OCI-LY3 (cell line): ENCODE measurements at regions not wholly inside any gene's neighbourhood (a gene's known extent, or its start where the extent isn't known, plus 50 kb on each side); places are given as distances from the start of the nearest gene placed in this dataset.

Experiments
- H2AFZ ChIP-seq: fragments of 200-600, 300-600 bp; shearing (Covaris generic); 2 replicates; pipeline ENCODE4 v1.6.0; 2014; ENCODE audit warnings: antibody characterized with exemption, low read depth, low read length
- H3K27ac ChIP-seq: fragments of 200-600, 300-600 bp; sonication (generic); 2 replicates; pipeline ENCODE4 v1.5.1; 2014; ENCODE audit warnings: mild to moderate bottlenecking, low read length, moderate library complexity, mixed read lengths
- H3K27me3 ChIP-seq: fragments of 200-600, 300-600 bp; sonication (generic); 2 replicates; pipeline ENCODE4 v1.6.1; 2014; ENCODE audit warnings: low read depth, low read length, mixed read lengths
- H3K36me3 ChIP-seq: fragments of 200-600, 300-600 bp; sonication (generic); replicated peaks from 2 replicates; pipeline ENCODE3; 2014; ENCODE audit warnings: low read depth, low read length, mixed read lengths
- H3K4me1 ChIP-seq: fragments of 300-600, 200-600 bp; sonication (generic); 2 replicates; pipeline ENCODE4 v1.6.1; 2014; ENCODE audit warnings: low read length, mixed read lengths
- H3K4me2 ChIP-seq: fragments of 200-600, 300-600 bp; sonication (generic); 2 replicates; pipeline ENCODE4 v1.6.1; 2014; ENCODE audit warnings: low read length, mixed read lengths
- H3K4me3 ChIP-seq: fragments of 300-600, 200-600 bp; sonication (generic); 2 replicates; pipeline ENCODE4 v1.5.1; 2014; ENCODE audit warnings: antibody characterized with exemption, mild to moderate bottlenecking, low read length, moderate library complexity
- H3K79me2 ChIP-seq: fragments of 300-600, 200-600 bp; shearing (Covaris generic); 2 replicates; pipeline ENCODE4 v1.6.1; 2014; ENCODE audit warnings: mild to moderate bottlenecking, low read length, mixed read lengths
- H3K9ac ChIP-seq: fragments of 300-600, 200-600 bp; shearing (Covaris generic); 2 replicates; pipeline ENCODE4 v1.6.0; 2014; ENCODE audit warnings: mild to moderate bottlenecking, low read length, moderate library complexity
- H3K9me3 ChIP-seq: fragments of 200-600, 300-600 bp; shearing (Covaris generic); 2 replicates; pipeline ENCODE4 v1.6.1; 2014; ENCODE audit warnings: low read length, mixed read lengths; ENCODE audit not compliant: insufficient read depth
- H4K20me1 ChIP-seq: fragments of 200-600, 300-600 bp; sonication (generic); 2 replicates; pipeline ENCODE4 v1.6.1; 2016; ENCODE audit warnings: low read length, mixed read lengths; ENCODE audit not compliant: insufficient read depth
- EZH2phosphoT487 ChIP-seq: fragments of 200-600 bp; shearing (Covaris generic); IDR thresholded peaks from 2 replicates; pipeline ENCODE4 v1.6.1; 2018; ENCODE audit warnings: antibody characterized with exemption, mixed run types, low read depth
- TF ChIP-seq, protein P1 (sequence below): fragments of 200-600, 300-600 bp; sonication (generic); IDR thresholded peaks from 2 replicates; pipeline ENCODE4 v1.5.1; 2014; ENCODE audit warnings: antibody characterized with exemption, low read length, low read depth

DNA sequence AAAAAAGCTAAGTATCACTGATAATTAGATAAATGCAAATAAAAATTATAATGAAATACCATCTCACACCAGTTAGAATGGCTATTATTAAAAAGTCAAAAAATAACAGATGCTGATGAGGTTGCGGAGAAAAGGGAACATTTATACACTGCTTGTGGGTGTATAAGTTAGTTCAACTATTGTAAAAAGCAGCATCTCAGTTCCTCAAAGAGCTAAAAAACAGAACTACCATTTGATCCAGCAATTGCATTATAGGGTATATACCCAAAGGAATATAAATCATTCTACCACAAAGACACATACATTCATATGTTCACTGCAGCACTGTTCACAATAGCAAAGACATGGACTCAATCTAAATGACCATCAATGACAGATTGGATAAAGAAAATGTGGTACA lies 120.3 kb upstream of the ZBED5 start:
- Histone ChIP-seq H3K27me3 (no peaks in the 10 kb centered on the region), H4K20me1 (no peaks in the 10 kb centered on the region), H3K4me1 (peaks cover 29% of the 10 kb centered on the region), H3K79me2 (no peaks in the 10 kb centered on the region), H3K36me3 (no peaks in the 10 kb centered on the region), H3K4me2 (no peak overlapping the region), H3K9ac (no peak overlapping the region), H3K4me3 (no peak overlapping the region), H2AFZ (no peak overlapping the region), H3K27ac (no peak overlapping the region), H3K9me3 (no peaks in the 10 kb centered on the region)
- TF ChIP-seq, protein P1, sequence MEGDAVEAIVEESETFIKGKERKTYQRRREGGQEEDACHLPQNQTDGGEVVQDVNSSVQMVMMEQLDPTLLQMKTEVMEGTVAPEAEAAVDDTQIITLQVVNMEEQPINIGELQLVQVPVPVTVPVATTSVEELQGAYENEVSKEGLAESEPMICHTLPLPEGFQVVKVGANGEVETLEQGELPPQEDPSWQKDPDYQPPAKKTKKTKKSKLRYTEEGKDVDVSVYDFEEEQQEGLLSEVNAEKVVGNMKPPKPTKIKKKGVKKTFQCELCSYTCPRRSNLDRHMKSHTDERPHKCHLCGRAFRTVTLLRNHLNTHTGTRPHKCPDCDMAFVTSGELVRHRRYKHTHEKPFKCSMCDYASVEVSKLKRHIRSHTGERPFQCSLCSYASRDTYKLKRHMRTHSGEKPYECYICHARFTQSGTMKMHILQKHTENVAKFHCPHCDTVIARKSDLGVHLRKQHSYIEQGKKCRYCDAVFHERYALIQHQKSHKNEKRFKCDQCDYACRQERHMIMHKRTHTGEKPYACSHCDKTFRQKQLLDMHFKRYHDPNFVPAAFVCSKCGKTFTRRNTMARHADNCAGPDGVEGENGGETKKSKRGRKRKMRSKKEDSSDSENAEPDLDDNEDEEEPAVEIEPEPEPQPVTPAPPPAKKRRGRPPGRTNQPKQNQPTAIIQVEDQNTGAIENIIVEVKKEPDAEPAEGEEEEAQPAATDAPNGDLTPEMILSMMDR, result no peak
- TF ChIP-seq EZH2phosphoT487, result no peak

DNA sequence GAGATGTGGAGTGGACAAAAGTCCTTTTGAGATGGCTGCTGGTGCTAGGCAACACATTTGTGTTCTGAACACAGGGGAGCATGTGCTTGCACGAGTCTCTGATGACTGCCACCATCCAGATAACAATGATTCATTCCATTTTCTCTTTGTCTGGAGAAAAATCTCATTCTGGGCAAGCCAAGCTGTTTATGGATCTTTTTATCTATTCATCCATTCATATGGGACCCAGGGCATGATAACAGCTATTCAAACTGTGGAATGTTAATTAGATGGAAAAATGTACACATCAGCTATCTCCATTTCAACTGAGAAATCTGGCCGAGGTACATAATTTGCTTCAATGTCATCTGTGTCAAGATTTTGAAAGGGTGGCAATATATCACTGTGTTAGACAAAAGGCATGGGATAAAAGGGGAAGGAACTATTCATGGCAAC lies 117.5 kb upstream of the ZBED5 start:
- no peaks in the 10 kb centered on the region for H3K36me3 ChIP-seq
- peaks cover 24% of the 10 kb centered on the region for H3K4me1 ChIP-seq
- H4K20me1 ChIP-seq, result no peaks in the 10 kb centered on the region
- H2AFZ ChIP-seq, result no peak overlapping the region
- H3K9ac ChIP-seq, result no peak overlapping the region
- H3K27me3 ChIP-seq, result no peaks in the 10 kb centered on the region
- no peak overlapping the region for H3K4me3 ChIP-seq
- no peaks in the 10 kb centered on the region for H3K9me3 ChIP-seq
- no peak for TF ChIP-seq EZH2phosphoT487
- TF ChIP-seq, protein P1, result no peak
- no peak overlapping the region for H3K27ac ChIP-seq
- H3K79me2 ChIP-seq, result no peaks in the 10 kb centered on the region
- no peak overlapping the region for H3K4me2 ChIP-seq

DNA sequence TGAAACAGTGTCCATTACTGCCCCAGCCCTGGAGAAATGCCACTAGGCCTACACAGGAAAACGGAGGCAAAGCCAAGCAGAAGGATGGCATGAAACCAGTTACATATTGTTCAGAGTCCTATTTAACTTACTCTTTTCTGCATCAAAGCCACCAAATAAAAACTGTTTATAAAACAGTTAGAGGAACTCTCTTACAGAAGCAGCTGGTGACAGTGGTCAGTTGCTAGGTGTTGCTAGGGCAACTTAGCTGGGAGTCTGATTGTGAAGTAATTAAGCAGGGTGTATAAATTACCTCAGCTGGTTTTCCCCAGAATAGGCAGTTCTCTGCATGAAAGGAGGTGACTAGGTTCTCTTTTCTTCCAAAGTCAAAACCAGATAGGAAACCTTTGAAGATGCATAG lies 115.6 kb upstream of the ZBED5 start:
- H3K27ac ChIP-seq, result no peak overlapping the region
- no peak for TF ChIP-seq EZH2phosphoT487
- TF ChIP-seq, protein P1, result no peak
- H2AFZ ChIP-seq, result no peak overlapping the region
- H4K20me1 ChIP-seq, result no peaks in the 10 kb centered on the region
- no peak overlapping the region for H3K4me2 ChIP-seq
- H3K4me1 ChIP-seq, result peaks cover 7% of the 10 kb centered on the region
- no peaks in the 10 kb centered on the region for H3K79me2 ChIP-seq
- no peak overlapping the region for H3K9ac ChIP-seq
- H3K4me3 ChIP-seq, result no peak overlapping the region
- H3K36me3 ChIP-seq, result no peaks in the 10 kb centered on the region
- H3K9me3 ChIP-seq, result no peaks in the 10 kb centered on the region
- no peaks in the 10 kb centered on the region for H3K27me3 ChIP-seq

DNA sequence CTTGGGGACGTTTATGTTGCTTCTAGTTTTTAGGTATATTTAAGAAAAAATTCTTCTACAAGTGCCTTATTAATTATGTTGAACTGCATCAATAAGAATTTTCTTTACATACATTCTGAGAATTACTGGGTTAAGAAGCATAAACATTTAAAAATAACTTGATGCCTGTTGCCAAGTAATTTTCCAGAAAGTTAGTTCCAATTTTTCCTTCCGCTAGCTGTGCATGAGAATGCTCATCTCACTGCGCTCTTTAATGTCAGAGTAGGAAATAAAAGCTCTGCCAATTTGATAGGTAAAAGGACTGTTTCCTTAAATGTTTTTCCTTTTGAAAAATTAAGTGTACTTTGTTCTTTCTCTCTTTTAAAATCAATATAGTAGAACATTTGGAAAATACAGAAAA lies 113.1 kb upstream of the ZBED5 start:
- Histone ChIP-seq H3K9ac (no peak overlapping the region), H3K27ac (no peak overlapping the region), H3K4me1 (no peaks in the 10 kb centered on the region), H3K27me3 (no peaks in the 10 kb centered on the region), H3K9me3 (no peaks in the 10 kb centered on the region), H3K4me3 (no peak overlapping the region), H3K36me3 (no peaks in the 10 kb centered on the region), H4K20me1 (no peaks in the 10 kb centered on the region), H3K4me2 (no peak overlapping the region), H2AFZ (no peak overlapping the region), H3K79me2 (no peaks in the 10 kb centered on the region)
- TF ChIP-seq EZH2phosphoT487, result no peak
- TF ChIP-seq, protein P1, result no peak
